ENCODE measurements at regions not wholly inside any gene's neighbourhood (a gene's known extent, or its start where the extent isn't known, plus 50 kb on each side); places are given as distances from the start of the nearest gene placed in this dataset.
A peak's percentile ranks its signal among the peaks of the same experiment; 100 is the strongest.
"Not testable (repeated sequence)": the region's sequence is repeated elsewhere in the genome, so short reads cannot be mapped to it uniquely, and the experiment has no call there.

DNA sequence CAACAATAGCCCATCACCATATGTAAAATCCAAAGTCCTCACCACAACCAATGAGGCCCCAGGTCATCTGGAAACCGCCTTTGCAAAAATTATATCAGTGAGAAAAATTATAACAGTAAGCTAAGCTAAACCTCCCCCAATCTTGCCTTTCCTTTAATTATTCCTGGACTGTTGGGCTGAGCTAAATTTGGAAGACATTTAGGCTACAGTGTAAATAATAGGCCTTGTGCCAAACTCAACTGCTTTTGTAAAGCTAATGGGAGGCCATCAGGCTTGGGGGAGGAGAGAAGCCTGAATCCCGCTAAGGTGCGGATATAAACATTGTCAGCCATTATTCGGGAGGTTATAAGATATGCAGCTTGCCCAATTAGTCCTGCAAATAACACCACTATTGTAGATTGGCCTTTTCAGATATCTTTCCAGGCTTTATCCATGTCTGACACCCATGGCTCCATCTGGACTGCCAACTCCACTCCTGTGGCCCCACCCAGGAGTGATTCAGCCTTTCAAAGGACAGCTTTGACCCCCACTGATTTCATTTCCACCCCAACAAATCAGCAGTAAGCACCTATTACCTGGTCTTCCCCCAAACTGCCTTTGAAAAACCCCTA, 53.0 kb upstream of the CA12 start:
- no peak for DNase-seq

DNA sequence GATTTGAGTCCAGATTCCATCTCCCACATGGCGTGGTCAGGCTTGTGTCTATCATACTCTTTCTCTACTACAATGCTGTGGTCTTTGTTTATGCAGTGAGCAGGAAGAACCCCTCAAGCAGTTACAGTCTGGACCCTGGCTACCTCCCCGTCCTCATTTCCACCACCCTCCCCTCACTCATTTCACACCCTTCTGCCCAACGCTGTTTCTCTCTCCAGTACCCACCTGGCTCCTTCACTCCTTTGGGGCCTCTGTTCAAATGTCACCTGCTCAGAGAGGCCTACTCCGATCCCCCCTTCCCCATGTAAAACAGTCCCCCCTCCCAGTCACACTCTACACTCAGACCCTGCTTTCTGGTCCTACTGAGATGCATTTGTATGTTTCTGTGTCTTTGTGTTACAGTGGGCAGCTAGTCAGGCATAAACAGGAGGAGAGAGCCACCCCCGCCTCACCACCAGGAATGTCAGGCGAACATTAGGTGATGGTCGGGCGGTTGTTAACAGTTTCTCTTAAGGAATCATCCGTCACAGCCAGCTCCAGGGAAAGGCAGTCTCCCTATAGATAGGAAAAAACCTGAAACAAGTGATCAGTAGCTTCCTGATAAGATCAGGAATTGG, 53.7 kb upstream of the CA12 start:
- no peak for DNase-seq

DNA sequence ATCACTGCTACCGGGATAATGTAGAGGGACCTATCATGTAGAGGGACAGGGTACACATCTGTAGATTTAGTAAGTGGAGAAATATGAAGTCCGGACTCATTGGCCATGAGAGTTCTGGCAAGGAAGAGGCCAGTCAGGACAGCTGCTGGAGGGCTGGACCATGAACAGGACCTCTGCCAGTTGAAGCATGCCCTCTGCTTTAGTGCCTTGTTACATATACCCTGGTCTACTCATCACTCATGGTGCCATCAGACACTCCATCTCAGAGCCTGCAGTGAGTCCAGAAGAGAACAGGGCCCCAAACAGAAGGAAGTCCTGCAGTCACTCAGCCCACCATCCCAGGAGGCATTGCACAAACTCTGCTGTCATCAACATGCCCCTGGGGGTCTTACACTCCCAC, 54.7 kb upstream of the CA12 start:
- DNase-seq = no peak

DNA sequence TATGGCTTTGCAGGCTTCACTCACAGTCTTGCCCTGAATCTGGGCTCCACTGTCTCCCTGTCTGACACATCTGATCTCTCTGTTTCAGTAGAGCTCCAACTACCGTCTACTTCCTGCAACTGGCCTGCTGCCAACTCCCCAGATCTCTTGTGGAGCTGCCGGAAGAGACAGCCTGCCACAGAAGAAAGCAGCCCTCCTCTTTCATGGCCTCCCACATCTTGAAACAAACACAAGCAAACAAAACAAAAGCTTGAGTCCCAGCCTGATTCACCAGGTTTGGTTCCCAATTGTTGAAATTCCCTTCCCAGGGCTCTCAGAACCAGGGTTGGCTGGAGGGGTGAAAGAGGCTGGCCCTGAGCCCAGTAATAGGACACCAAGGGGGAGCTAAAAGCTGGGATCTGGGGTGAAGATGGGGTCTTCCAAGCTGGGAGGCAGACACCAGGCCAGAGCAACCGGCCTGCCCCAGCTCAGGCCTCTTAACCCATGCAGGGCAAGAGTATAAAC, 55.3 kb upstream of the CA12 start:
- DNase-seq = peak; percentile 49 to 77

DNA sequence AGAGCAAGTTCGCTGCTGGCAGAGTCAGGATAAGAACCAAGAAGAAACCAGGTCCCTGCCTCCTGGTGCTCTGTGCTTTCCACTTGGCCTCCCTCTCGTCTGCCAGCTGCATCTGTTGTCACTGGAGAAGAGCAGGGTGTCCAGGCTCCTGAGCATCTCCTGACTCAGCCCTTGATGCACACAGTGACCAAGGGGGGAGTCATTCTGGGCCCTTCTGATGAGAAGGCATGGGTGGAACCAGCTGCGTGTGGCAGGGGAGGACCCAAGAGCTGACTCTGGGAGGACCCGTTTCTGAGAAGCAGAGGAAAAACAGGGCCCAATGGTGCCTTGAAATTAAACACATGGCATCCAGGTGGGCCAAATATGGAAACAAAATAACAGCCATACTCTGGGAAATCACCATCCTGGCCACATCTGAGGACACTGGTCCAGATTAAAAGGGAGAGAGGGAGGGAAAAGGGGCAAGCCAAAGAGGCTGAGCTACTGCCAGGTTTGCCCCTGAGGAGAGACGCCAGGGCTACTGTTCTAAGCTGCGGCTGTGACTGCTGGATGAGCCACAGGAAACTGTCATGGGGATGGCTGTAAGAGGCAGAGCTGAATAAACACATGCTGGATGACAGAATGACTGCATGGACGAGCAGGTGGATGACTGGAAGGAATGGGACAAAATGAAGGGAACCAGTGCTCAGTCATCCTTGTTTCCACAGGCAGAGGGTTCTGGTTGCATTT, 58.1 kb upstream of the CA12 start:
- DNase-seq = no peak

DNA sequence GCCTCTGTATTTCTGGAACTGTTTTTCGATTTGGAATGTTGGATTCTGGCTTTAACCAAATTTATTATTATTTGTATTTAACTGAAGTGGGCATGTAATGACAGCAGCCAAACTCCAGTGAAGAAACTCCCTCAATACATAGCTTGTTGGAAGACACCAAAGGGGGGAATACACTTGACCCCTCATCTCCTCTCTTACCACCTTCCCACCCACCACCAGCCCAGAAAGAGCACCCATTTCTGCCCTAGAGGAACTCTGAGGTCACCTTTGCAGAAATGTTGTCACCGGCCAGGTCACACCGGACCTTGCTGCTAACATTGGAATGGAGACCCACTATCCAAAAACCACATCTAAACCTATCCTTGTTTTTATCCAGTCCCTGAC, 58.6 kb upstream of the CA12 start:
- DNase-seq = no peak

DNA sequence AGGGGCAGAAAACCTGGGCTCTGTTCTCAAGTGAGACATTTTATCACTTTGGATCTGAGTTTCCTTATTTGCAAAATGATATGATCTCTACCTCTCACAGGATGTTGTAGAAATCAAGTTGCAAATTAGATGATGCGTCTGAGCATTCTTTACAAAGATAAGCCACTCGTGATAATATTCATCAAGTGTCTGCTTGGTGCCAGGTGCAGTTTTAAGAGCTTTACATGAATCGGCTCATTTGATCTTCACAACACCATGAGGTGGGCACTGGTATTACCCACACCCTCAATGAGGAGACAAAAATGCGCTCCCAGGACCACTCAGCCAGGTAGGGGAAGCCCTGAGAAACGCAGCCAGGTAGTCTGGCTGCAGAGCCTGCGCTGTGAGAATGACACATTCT, 59.1 kb upstream of the CA12 start:
- DNase-seq = peak in 1 of 2 experiments; percentile 45

DNA sequence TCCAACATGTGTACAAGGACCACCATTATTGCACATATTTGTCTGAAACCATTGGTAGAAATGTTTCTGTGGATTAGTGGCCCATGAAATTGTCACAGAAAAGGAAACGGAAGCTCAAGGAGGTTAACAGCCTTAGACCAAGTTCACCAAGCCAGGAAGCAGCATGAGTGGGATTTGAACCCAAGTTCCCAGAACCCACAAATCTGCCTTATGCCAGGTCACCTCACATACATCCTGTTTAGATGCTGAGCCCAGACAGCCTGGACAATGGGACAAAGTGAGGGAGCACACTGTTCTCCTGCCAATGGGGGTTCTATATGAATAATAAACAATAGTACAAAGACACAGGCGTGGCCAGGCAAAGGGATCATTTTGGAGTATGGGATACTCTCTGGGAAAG, 59.6 kb upstream of the CA12 start:
- no peak for DNase-seq

DNA sequence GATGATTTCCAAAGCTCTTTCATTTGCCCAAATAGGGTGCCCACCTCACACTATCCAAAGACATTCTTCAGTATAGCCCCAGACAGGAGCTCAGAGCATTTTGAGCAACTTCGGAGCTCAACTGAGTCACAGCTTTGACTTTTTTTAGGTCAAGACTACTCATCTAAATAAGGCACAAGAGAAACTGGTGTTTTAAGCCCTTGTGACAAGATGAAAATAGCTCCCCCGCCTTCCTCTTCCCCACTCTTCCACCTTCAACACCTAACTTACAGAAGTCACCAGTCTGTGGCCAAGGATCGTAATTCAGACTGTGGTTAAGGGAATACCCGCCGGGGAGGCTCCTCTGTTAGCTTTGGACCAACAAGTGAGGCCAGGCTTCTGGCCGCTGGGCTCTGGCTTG, 60.4 kb upstream of the CA12 start:
- no peak for DNase-seq

DNA sequence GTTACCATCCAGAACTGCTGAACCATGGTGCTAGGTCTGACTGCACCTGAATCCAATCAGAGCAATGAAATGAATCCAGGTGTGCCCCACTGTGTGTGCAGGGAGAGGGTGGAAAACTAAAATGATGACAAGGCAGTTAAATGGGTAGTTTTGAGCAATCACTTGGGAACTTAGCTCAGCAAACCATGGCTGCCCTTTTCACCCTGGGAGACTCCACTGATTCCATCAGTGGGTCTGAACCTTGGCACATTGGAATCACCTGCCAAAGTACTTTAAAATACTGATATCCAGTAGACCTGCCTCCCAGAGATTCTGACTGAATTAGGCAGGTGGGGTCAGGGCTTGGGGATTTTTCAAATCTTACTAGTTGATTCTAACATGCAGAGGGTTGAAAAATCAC, 59.8 kb upstream of the USP3 start:
- DNase-seq = no peak

DNA sequence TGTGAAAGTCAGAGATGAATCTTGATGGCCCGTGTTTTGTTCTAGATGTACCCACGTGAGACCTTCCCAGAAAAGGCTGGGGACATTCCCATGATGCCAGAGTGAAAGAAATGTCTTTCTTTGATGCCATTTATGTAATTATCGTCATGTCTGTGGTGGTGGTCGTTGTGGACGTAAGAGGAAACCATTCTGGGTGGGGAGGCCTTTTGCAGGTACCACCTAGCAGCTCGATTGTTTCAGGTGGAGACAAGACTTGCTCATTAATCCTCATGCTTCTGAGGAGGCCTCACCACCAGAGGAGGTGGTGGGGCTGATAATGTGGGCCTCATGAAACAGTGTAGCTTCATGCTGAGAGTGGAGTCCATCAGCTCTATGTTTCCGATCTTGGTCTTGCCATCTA, 58.1 kb upstream of the USP3 start:
- DNase-seq = no peak

DNA sequence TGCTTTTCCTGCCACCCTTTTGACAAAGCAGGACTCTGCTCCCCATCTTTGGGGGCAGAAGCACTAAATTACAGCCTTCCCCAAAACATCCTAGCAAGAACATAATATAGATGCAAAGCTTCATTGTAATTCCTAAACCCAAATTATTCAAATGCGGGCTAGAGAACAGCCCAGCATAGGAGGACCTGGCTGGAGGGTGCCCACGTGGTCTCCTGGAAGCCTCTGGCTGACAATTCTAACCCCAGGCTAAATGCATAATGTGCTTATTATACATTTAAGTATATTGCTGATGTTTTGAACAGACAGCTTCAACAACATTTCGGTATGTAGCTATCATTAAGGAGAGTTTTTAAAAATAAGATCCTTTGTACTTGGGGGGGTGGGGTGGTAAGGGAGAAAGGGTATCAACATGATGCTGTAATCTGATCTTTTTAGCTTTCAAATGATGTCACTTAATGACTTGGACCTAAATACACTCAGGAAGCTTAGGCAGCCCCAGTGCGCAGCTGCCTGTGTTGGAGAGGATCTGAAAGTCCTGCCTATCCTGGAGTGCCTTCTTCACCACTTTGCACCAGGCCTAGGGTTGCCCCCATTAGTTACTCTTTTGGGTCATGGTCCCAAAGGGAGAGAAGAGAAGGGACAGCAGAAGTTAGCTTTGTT, 57.2 kb upstream of the USP3 start:
- DNase-seq = peak; percentile 13 to 63

DNA sequence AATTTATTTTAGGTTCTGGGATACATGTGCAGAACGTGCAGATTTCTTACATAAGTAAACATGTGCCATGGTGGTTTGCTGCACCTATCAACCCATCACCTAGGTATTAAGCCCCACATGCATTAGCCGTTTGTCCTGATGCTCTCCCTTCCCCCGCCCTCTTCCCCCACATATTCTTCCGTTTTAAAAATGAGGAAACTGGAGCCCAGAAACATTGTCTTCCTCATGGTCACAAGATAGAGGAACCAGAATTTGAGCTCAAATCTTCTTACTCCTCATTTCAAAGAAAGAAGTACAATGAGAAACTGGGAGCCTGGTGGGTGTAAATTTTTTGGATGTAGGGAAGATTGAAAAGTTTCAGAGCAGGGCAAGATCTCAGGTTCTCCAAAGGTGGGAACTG, 56.1 kb upstream of the USP3 start:
- DNase-seq = no peak

DNA sequence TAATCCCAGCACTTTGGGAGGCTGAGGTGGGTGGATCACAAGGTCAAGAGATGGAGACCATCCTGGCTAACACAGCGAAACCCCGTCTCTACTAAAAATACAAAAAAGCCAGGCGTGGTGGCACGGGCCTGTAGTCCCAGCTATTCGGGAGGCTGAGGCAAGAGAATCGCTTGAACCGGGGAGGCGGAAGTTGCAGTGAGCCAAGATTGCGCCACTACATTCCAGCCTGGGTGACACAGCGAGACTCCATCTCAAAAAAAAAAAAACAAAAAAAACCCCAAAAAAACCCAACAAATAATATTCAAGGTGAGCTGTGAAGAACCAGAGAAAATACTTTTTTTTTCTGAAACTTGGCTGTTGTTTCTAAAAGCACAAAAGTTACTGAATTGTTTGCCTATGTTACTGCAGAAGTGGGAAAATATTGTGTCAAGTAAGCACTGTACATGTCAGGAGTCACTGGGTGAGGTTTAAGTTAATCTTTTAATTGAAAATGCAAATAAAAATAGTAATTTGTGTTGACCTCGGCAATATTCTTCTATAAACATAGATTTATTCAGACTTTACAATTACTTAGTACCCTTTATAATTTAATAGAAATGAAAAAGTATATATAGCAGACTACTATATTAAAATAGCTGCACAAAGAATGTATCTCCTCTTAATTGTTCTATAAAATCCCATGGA, 55.4 kb upstream of the USP3 start:
- not testable (repeated sequence) for DNase-seq

DNA sequence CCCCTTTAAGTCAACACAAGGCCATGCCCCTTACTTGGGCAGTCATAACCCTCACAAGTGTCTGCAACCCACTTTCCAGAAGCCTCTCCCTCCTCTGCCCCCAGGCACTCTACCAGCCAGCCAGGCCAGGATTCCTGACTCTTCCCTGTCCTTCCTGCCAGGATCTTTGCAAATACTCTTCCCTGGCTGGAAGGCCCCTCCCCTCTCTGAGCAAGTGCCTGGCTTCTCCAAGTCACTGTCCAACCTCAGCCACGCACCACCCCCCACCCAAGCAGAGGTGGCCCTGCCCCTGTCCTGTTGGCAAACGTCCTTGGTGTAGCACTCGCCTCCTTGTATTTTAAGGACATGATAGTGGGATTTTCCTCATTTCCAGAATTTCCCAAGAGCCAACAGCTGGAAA, 54.7 kb upstream of the USP3 start:
- DNase-seq = no peak

DNA sequence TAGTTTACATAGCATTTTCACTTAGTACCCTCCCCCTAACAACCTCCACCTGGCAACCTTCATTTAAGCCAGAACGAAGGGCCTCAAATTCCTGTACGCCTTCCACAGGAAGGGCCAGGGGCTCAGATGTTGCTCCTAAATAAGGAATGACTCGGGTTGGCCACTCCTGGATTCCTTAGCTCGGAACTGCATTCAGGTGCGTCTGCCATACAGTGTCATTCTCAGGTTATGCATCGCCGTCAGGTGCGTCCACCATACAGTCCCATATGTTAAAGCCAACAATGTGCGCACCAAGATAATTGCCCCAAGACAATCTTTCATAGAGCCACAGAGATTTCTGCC, 53.5 kb upstream of the USP3 start:
- no peak for DNase-seq

DNA sequence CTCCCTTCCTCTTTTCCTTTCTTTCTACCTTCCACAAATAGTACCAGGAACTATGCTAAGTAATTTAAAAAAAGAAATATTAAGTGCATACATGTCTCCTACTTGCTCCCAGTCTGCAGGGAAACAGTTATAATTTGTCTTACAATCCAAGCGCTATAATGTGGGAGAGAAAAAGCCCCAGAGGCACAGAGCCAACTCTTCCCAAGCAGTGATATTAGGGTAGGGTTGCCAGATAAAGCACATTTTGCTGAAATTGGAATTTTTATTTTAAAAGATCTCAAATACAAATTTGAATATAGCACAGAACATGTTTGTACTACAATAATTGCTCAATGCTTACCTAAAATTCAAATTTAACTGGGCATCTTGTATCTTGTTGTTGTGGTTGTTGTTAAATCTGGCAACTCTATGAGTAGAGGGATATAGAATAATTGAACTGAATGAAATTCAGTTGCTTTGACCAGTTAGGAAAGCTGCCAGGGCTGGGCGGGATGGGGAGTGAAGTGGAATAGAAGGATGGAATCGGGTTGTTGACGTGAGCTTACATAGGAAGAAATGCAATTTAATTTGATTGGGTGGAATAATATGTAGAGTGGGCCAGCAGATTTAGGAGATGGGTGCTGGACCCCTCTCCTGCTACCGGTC, 52.6 kb upstream of the USP3 start:
- DNase-seq = no peak

DNA sequence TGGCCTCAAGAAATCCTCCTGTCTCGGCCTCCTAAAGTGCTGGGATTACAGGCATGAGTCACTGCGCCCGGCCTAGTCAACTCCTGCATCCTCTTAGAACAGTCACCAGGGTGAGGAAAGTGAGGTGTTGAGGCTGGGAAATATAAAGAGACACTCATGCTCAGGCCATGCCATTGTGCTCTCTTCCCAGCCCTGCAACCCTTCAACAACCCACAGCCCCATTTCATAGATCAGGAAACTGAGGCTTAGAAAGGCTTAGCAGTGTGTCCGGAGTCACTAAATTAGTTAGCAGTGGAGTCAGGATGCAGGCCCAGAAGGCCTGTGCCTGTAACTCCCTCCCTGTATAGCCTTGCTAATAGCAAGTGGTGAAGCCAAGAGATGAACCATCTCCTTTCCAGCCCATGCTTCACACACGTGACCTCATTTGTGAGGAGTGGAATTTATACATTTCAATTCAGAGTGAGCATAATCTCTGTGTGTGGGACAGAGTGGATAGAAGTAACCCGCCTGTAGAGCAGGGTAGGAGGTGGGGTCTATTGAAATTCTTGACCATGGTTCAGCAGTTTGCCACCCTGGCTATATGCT, 51.7 kb upstream of the USP3 start:
- DNase-seq = no peak

DNA sequence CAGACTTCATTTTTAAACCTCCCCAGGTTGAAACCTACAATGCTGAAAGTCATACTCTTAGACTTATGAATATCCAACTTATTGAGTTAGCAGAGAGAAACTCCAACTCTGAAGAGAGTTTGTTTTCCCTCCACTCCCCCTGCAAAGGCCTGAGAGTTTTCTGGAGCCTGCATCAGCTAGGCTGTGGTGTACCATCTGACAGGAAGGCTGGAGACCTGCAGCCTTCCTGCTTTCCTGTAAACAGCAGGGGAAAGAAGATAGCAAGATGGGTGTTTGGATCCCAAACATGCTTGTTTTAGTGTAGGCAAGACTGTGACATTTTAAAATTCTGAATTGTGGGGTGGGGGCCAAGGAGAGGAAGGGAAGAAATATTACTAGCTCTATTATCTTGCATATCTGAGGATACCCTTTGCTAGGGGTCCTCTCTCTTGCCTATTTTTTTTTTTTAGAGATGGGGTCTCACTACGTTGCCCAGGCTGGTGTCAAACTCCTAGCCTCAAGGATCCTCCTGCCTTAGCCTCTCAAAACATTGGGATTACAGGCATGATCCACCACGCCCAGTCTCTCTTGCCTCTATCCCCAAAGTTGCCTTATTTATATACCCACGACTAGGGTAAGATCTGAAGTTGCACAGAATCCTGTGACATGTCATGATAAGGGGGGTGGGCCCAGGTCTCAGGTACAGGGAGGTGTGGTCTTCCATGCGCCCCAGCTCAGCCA, 51.0 kb upstream of the USP3 start:
- DNase-seq = no peak

DNA sequence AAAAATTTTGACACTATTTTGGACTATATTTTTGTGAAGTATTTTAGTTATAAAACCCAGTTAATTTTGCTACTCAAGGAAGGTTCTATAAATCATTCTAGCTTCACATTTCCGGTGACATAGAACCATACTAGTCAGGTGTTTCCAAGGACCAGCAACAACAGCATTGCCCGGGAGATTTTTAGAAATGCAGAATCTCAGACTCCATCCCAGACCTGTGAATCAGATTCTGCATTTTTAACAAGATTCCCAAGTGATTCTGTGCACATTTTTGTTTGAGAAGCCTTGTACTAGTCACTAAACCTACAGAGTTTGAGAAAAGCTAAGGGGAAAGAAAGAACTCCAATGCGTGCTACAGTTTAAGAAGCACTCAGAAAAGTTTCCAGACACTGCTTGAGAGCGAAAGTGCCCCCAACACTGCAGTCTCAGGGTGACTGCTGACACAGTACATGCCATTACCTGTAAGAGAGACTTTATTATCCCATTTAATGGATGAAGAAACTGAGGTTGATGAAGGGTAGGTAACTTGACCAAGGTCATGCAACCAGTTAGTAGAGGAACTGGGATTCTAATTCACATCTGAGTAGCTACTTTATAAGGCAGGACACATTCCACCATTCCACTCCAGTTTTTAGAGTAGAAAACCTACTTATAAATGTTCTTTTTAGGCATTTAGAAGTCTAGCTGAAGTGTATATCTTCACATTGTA, 49.7 kb upstream of the USP3 start:
- no peak for DNase-seq
